ENCODE measurements at regions not wholly inside any gene's neighbourhood (a gene's known extent, or its start where the extent isn't known, plus 50 kb on each side); places are given as distances from the start of the nearest gene placed in this dataset.
"Not testable (repeated sequence)": the region's sequence is repeated elsewhere in the genome, so short reads cannot be mapped to it uniquely, and the experiment has no call there.

DNA sequence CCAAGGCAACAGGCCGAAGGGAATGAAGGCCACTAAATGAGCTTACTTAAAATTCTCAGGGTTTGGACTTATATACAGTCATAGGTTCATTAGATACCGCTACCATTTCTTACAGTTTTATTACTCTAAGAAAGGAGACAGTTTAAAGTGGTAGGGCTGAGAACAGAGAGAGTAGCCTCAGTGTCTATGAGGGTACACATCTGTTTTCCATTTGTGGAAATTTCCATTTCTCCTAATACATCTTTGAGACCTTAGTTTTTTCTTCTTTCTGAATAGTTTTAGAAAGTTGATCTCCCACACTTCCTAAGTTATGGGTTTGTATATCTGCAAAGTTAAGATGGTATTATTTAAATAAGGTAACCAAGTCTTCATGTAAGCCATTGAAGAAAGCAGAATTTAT lies 1279.1 kb downstream of the NCAM2 start:
- DNase-seq (ENCODE audit: low read depth) = no peak

DNA sequence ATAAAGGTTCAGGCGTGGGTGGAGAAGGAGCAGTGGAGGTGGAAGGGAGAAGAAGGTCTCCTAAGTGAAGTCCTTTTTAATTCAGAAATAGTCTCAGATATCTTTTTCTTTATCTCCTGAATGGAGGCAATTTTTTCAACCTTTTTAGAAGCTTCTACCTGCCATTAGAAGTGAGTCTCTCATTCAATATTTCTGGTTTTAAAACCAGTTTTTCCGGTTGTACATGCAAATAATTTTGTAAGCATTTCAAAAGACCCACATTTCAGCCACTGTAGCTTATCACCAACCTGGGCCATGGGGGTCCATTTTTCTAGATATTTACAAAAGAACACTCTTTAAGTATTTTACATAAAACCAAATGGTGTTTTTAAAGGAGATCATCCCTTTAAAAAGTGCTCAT lies 1280.2 kb downstream of the NCAM2 start:
- no peak for DNase-seq (ENCODE audit: low read depth)

DNA sequence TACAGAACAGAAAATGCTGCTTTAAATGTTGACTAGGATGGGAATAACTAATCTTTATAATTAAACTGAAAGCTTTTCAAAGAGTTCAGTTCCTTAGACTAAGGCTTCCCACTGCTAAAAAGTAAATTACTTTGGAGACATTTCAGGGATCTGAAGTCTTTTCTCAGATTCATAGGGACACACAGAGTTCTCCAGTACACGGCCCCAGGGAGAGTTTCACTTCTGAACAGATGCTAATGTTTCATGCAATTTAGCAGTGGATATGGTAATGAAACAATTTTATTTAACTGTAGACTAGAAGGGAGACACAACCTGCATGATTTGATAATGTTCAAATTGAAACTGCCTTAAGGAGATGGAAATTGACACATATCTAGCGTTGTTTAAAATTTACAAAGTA lies 1282.6 kb downstream of the NCAM2 start:
- no peak for DNase-seq (ENCODE audit: low read depth)

DNA sequence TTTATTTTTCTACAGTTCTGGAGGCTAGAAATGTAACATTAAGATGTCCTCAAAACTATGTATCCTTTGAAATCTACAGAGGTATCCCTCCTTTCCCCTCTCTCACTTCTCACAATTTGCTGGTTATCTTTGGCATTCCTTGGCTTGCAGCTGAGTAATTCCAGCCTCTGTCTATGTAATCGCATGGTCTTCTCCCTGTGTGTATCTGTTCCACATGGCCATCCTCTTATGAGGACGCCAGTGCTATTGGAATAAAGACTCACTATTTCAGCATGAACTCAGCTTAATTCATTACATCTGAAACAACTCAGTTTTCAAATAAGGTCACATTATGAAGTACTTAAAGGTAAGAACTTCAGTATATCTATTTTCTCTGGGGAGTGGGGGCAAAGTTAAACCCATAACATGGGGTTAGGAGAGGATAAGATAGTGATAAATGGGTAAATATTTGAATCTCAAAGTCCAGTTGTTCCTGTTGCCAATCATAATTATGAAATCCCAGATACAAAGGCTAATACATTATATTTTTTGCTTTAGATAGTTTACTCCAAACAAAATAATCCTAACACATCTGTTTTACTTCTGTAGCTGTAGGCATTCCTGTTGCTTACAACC lies 1290.8 kb downstream of the NCAM2 start:
- no peak for DNase-seq (ENCODE audit: low read depth)

DNA sequence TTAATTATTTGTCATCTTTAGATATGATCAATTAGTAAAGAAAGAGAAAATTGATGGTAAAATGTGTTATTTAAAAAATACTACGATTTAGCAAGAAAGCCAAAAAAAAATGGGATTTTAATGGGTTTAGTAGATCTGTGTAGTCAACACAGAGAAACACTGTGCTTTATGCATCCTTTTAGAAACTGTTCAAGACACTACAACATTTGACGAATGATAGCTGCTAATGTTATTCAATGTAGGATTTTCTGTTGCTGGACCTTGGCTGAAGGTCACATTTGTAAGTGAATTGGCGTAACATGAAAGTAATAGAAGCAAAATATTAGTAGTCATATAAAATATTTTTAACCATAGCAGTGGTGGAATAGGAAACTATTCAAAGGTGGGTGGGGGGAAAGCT lies 1293.9 kb downstream of the NCAM2 start:
- no peak for DNase-seq (ENCODE audit: low read depth)

DNA sequence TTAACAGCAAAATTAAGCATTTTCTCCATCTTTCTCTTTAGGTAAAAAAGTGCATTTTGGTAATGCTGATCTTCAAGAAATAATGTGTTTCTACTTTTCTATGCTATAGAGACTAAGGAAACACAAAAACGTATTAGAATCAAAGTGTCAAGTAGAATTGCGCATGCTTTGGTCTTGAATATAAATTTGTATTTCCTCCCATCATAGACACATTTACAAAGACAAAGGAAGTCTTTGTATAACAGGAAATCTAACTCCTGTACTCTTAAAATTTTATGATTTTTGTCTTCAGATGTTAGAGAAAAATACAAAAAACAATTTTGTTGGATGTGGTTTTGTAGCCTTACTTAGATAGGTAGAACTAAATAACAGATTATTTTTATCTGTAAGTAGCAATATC lies 1299.4 kb downstream of the NCAM2 start:
- no peak for DNase-seq (ENCODE audit: low read depth)

DNA sequence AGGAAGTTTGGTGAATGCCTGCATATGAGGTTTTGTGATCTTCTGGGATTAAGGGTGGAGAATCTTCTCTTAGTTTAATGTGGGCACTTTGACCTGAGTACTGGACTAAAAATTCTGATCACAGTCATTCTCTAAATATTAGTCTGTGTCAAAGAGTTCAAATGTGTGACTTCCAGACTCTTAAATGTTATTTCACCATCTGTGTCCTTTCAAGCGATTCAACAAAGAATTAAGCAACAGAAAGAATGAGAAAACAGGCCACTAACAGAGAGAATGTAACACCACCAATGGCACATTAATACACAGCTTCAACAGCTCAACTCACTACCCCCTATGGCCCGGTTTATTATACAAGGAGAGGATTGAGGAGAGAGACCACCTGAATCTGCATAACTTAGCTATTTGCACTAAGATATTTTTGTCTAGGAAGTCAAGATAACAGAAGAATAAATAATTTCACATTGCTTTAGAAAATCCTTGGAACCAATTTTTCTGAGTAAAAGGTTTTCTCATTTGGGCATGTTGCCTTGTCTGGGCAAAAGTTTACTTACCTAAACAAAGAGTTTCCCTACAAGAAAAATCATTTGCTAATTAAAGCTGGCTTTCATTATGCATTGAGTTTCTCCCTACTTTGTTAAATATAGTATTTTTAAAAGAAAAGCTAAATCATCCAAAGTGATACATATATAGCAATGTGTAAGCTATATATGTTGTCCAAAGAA lies 1313.7 kb downstream of the NCAM2 start:
- no peak for DNase-seq (ENCODE audit: low read depth)

DNA sequence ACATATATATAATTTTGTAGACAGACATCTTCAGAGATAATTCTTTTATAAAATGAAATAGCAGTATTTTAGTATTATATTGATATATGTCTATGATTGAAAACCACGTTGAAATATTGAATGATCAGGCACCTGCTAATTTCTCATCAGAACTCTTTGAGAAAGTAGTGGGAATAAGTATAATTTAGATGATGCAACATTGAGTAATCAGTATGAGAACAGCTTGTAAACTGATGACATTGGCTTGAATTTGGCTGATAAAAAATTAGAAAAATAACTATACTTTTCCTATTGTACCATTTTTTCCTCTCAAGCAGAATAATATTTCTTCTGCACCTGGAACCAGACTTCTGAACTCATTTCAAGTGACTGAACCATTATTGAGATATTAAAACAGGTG lies 1316.8 kb downstream of the NCAM2 start:
- DNase-seq (ENCODE audit: low read depth) = no peak

DNA sequence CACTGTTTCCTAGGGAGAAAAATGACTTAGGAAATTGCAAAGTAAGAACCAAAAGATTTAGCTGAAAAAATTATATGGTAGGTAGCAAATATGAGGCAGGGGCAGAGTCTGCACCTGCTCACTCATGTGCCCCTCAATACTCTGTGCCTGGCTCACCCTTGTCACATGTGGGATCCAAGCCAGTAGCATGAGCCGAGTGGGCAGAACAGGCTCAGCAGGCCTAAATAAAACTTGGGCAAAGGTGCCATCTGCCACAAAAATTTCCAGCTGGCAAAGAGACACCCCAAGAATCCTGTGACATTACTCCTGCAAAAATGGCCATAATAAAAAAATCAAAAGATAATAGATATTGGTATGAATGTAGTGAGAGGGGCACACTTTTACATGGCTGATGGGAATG lies 1321.2 kb downstream of the NCAM2 start:
- DNase-seq (ENCODE audit: low read depth) = no peak

DNA sequence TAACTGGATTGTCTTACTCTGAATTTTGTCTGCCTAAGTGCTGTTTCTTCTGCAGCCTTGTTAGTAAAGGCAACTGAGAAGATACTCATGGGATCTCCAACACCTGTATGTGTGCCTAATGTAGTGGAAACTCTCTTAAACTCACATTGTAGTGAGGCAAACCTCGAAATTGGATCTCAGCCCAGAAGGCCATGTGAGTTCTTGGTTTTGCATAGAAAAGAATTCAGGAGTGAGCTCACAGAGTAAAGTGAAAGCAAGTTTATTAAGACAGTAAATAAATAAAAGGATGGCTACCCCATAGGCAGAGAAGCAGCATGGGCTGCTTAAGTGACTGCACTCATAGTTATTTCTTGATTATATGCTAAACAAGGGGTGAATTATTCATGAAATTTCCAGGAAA lies 1344.7 kb downstream of the NCAM2 start:
- no peak for DNase-seq (ENCODE audit: low read depth)

DNA sequence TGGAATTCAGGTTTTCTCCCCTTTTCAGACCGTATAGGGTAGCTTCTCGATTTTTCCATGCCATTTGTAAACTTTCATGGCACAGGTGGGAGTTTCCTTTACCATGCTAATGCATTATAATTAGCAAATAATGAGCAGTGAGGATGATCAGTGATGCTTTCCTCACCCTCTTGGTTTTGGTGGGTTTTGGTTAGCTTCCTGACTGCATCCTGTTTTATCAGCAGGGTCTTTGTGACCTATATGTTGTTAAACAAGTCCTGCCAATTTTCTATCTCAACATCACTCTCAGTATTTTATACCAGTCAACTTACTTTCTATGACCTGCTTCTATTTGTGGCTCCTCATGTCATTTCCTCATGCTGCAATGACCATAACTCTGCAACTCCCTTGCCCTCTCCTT lies 1345.1 kb downstream of the NCAM2 start:
- no peak for DNase-seq (ENCODE audit: low read depth)

DNA sequence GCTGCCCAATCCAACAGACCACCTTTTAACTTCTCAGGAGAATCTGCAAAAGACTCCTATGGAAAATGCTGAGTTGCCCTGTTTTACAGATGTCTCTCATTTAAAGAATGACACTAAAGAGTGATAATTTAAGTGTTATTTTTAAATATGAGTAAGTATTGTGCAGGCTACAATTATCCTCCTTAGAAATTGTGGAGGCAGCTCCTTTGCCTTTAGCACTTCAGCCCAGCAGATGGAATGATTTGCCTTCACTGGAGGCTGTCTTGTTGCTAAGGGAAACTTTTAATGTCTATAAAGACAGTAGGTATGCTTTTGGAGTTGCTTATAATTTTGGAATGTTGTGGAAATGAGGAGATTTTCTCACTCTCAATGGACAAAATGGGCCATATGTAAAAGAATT lies 1345.5 kb downstream of the NCAM2 start:
- no peak for DNase-seq (ENCODE audit: low read depth)

DNA sequence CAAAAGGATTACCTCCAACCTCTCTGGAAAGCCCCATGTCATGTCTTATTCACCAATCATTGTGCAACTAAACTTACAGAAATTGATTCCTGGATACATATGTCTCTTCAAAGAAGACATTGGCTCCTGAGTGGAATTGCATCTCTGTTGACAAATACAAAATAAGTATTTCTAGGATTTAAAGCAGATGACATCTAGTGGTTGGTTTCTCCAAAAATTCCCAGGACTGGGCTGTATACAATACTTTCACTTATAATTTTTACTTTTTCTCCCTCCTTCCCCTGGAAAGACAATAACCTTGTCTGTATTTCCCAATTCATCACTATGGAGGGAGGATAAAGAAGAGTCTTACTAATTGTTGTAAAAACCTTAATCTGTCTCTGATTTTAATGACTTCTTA lies 1347.4 kb downstream of the NCAM2 start:
- no peak for DNase-seq (ENCODE audit: low read depth)

DNA sequence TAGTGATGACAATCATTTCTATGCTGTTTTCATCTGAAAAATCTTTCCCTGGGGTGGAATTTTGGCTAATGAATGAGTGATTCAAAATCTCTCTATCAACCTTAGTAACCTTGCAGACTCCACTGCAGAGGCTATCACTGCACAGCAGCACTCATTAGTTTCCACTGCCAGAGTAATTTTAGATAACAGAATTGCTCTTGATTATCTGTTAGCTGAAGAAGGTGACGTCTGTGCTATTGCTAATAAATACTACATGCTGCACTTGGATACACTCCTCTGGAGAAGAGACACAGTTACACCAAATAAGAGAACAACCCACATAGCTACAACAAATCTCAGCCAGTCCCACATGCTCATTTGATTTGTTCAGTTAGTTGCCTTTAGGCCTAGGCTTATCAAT lies 1348.4 kb downstream of the NCAM2 start:
- DNase-seq (ENCODE audit: low read depth) = no peak

DNA sequence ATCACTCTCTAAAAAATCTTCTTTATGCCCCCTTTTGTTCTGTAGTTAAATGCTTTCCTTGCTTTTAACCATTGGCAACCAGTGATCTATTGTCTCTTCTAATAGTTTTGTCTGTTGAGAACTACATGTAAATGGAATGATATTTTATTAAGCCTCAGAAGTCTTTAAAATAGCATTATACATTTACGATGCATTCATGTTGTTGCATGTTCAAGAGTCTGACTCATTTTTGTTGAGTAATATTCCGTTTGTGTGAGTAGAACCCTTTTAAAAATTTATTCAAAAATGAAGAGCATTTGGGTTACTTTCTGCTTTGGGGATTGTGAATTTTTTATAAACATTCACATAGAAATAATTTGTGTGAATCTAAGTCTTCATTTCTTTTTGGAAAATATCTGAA lies 1352.9 kb downstream of the NCAM2 start:
- no peak for DNase-seq (ENCODE audit: low read depth)

DNA sequence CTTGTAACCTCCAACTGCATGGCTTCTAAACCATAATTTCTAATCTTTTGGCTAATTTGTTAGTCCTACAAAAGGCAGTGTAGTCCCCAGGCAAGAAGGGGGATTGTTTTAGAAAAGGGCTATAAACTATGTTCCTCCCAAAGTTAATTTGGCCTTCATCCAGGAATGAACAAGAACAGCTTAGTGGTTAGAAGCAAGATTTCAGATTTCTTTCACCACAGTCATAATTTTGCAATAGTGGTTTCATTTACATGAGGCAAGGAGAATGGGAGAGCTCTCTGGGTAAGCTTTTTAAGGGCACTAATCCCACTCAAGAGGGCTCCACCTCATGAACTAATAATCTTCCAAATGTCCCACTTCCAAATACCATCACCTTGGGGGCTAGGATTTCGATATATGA lies 1353.9 kb downstream of the NCAM2 start:
- DNase-seq (ENCODE audit: low read depth) = no peak

DNA sequence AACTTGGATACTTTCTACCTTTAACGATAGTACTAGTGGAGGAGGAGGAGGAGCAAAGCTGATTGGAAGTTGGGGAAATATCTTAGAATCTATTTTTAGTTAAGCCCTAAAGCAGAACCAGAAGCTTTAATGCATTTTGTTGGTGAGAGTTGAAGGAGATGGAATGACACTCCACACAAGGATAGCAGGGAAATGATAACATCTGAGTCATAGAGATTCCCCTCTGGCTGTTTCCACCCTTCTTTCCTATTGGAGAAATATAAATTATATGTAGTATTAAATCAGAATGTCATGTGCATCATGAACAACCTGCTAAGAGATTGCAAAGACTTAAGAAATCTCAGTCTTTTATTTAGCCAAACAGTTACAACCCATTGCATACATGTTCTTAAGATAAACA lies 1357.7 kb downstream of the NCAM2 start:
- no peak for DNase-seq (ENCODE audit: low read depth)

DNA sequence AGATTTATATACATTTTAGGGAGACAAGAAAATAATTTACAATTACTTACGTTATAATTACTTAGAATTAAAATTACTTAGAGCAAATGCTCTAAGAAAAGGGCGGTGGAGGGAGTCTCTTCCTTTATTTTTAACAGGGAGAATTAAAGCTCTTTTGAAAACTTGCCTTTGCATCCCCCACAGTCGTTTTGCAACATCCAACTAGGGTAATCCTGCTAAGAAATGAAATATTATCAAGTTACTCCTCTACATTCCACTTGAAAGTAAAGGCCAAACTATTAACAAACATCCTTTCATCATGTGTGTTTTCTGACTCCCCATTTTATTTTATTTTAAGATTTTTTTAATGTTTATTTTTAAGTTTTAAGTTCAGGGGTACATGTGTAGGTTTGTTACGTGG lies 1358.5 kb downstream of the NCAM2 start:
- no peak for DNase-seq (ENCODE audit: low read depth)

DNA sequence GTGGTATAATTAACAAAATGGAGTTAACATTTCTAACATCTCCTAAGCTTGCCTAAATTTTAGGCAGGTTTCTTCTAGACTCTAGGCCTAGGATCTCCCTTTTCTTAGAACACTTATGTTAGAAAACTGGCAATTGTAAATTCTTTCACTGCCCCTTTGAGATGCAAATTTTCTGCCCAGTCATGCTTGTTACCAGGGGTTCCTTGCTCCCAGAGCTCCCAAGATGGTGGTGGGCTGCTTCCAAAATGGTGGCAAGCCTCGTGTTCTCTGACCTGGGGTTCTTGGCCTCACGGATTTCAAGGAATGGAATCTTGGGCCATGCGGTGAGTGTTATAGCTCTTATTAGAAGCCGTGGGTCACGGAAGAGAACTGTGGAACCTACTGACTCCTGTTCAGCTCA lies 1361.4 kb downstream of the NCAM2 start:
- DNase-seq (ENCODE audit: low read depth) = not testable (repeated sequence)

DNA sequence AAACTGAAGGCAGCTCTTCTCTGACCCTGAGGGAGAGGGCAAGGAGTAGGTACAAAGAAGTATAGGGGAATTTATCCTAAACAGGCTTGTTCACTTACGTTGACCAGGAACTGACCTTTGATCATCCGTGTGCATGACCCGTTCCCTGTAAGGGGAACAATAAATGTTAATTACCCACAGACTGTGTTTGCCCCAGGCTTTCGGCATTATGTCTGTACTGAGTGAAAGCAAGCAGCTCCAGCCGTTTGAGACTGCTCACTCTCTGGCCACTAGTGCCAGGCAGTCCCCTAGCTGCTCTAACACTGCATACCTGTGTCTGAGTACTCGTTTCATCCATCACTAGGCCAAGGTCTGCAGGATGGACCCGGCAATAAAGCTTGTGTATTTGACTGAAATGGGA lies 1365.3 kb downstream of the NCAM2 start:
- no peak for DNase-seq (ENCODE audit: low read depth)

DNA sequence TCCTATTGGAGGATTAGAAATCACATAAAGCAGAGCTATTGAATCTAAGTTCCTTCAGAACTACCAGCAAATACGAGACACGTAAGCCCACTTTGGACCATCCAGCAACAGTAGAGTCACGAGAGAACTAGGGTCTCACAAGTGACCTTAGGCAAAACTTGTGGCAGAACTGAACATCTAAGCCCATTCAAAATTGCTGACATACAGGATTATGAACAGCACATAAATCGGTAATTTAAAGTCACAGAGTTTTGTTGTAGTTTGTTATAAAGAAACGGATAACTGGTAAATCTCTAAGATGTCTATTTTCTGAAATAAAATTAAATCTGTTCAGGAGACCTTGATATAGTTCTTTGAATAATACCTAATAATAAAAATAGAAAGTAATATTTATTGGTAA lies 1366.0 kb downstream of the NCAM2 start:
- DNase-seq (ENCODE audit: low read depth) = no peak

DNA sequence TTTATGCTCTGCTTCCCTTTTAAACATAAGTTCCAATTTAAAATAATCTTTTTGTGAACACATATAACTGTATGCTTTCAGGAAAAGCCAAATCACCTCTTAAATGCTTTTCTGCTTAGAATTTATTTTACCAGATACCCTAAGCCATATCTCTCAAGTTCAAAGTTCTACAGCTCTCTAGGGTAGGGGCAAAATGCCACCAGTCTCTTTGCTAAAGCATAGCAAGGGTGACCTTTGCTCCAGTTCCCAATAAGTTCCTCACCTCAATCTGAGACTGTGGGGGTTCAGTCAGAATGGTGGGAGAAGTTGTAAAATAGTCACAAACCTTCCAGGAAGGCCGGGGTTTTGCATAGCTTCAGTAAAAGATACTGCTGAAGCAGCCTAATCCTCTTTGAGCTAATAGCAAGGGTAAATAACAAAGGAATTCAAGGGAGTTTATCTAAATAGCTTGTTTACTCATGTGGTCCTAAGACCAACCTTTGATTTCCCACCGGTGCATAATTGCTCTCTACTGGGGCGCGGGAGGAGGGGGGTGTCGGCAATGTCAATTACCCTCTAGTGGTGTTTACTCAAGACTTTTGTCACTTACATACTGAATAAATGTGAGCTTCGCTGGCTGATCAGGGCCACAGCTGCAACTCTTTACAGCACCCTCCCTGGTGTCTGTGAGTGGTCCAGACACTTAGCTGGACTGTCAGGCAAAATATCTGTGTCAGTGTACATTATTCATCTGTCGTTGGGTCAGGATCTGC lies 1376.2 kb downstream of the NCAM2 start:
- DNase-seq (ENCODE audit: low read depth) = no peak

DNA sequence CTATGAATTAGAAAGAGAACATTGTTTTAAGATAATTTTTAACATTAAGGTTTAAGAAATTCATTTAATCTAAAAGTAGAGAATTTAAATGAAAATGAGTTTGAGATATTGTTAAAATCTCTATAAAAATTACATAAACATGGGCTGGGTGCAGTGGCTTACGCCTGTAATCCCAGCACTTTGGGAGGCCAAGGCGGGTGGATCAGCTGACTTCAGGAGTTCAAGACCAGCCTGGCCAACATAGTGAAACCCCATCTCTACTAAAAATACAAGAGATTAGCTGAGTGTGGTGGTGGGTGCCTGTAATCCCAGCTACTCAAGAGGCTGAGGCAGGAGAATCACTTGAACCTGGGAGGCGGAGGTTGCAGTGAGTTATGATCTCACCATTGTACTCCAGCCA lies 1379.6 kb downstream of the NCAM2 start:
- DNase-seq (ENCODE audit: low read depth) = not testable (repeated sequence)
